Fibroblast of villous mesenchyme (primary cell): ENCODE measurements at regions not wholly inside any gene's neighbourhood (a gene's known extent, or its start where the extent isn't known, plus 50 kb on each side); places are given as distances from the start of the nearest gene placed in this dataset. TPM values are rescaled to one million over a fixed set of nuclear protein-coding genes. Genes with fewer than 3 reads are reported as not detected.

Experiments used
- DNase-seq: peaks from one replicate; pipeline ENCODE4 v3.0.0-alpha.2; 2010; ENCODE audit warnings: low read depth
- H3K4me3 ChIP-seq: 2 replicates; pipeline ENCODE4 v1.5.1; 2011; ENCODE audit warnings: low read depth, mild to moderate bottlenecking, low read length
- CTCF ChIP-seq: IDR thresholded peaks from 2 replicates; pipeline ENCODE4 v1.5.1; 2012; ENCODE audit warnings: low read depth, mild to moderate bottlenecking, low read length; ENCODE audit not compliant: insufficient read depth
- small RNA-seq: library from RNA; depleted of rRNA; stranded (forward); fragments of <200 nt; gene quantifications from one replicate; pipeline ENCODE3, GENCODE V24; 2012

- H3K4me3 ChIP-seq, result no peak overlapping the region
- no peak for TF ChIP-seq CTCF
- no peak for DNase-seq
Measured at GRCh38 chr18:25423267-25423666, 71.3 kb upstream of the ZNF521 start.

- peak; percentile 6 for DNase-seq
- H3K4me3 ChIP-seq, result no peak overlapping the region
- no peak for TF ChIP-seq CTCF
Measured at GRCh38 chr18:25422230-25422629, 70.3 kb upstream of the ZNF521 start.

GRCh38 chr18:25420077-25420825, 68.3 kb upstream of the ZNF521 start:
- DNase-seq, result peak; percentile 4
- H3K4me3 ChIP-seq, result no peak overlapping the region
- TF ChIP-seq CTCF, result no peak

GRCh38 chr18:25416374-25416773, 64.4 kb upstream of the ZNF521 start:
- TF ChIP-seq CTCF, result no peak
- no peak for DNase-seq
- H3K4me3 ChIP-seq, result no peak overlapping the region

- H3K4me3 ChIP-seq, result no peak overlapping the region
- DNase-seq, result no peak
- no peak for TF ChIP-seq CTCF
Measured at GRCh38 chr18:25409971-25410370, 58.0 kb upstream of the ZNF521 start.

- H3K4me3 ChIP-seq, result no peak overlapping the region
- DNase-seq, result no peak
- no peak for TF ChIP-seq CTCF
Measured at GRCh38 chr18:25408293-25408692, 56.3 kb upstream of the ZNF521 start.

Small RNA genes lying in the stretch of these regions (small RNA-seq; reads per million reads assigned to genes)
- gene AC027229.1 (not detected), gene RN7SL97P (not detected)
